HG03045 (cell line): ENCODE measurements at regions not wholly inside any gene's neighbourhood (a gene's known extent, or its start where the extent isn't known, plus 50 kb on each side); places are given as distances from the start of the nearest gene placed in this dataset.
"Not testable (repeated sequence)": the region's sequence is repeated elsewhere in the genome, so short reads cannot be mapped to it uniquely, and the experiment has no call there.

Experiments used
- ATAC-seq: cut with Tn5 transposase; IDR thresholded peaks from one replicate; pipeline ENCODE4 v1.9.1; 2021; ENCODE audit warnings: mild to moderate bottlenecking, moderate library complexity; ENCODE audit not compliant: unreplicated experiment

DNA sequence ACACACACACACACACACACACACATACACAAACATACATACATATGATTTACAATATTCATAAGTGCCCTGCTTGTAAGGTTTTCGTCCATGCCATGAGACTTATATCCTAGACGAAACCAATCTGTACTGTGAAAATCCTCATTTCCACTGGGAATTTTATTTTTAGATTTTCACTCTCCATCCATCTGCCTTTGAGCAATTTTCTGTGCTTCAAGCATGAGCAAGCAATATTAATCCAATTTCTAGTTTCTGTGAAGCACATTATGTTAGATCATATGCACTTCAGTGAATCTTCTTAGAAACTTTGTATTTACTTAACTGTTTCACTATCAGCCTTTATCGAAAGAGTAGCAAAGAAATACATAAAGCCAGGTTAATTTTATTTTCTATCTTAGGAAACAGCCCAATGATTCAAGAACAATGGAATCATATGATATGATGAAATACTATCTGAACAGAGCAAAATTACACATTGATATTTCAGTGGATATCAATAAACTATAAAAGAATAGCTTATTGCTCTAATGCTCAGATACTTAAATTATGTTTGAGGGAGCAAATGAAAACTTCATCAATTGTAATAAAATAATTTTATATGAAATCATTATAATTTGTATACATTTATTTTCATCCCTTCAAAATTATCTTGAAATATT, 1100.7 kb upstream of the MIR17HG start:
- ATAC-seq, result no peak

DNA sequence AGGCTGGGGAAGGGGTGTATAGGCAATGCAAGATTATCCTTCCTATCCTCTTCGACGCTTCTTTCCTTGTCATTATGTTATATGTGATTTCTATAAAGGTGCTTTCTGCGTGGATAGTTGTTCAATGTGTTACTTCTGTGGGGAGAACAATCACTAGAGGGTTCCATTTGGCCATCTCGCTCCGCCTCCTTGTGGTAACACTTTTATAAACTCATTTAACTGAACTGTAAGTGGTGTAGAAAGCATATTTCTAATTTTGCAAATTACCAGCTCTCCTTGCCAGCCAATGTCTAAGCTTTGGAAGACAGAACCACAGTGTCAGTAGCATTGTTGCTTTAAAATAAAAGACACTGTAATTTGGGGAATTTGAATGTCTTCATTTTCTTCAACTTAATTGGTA, 1093.7 kb upstream of the MIR17HG start:
- no peak for ATAC-seq

DNA sequence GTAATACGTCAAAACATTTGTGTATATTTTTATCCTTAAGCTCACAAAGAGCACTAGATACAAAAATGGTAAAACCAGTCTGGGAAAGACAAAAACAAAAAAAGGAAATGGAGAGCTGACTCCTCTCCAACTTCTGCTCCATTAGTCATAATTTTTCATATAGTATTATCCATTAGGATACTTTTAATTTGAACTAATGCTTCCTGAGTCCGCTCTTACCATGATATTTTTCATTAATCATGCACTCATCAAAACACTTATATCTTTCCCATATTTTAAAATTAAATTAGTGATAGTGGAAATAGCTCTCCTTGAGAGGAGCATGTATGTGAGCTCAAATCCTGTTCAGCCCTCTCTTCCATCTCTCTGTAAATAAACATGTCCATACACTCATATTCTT, 1093.0 kb upstream of the MIR17HG start:
- no peak for ATAC-seq

DNA sequence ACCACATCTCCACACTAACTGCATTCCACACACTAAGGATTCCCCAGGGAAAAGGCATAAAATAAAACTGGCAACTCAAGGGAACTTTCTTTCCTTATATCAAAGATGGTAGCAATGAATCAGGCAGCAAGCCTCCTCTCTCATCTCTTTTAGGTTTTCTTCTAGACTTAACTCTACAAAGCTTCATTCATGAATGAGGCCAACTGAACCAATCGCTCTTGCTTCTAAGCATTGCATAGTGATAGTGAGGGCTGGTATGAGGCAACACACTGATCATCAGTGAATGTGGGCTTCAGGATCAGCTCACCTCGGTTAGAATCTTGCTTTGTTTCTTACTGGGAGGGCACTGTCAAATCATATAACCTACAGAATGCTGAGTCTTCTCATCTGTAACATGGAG, 1090.7 kb upstream of the MIR17HG start:
- ATAC-seq, result no peak

DNA sequence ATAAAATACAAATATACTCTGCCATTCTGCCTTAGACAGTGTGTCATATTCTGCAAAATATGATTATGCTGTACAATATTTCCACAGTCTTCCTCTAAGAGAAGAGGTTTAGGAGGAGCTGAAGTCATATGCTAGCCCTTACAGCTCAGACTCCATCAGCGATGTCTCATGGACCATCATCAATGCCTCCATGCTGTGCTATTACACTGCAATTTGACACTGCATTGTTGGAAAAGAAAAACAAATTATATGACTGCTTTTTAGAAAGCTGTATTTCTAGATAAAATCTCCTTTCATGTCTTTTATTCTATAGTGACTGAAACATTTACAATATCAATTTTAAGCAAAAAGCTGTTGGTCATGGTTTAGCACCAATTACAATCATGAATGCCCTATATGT, 1089.4 kb upstream of the MIR17HG start:
- ATAC-seq, result no peak

DNA sequence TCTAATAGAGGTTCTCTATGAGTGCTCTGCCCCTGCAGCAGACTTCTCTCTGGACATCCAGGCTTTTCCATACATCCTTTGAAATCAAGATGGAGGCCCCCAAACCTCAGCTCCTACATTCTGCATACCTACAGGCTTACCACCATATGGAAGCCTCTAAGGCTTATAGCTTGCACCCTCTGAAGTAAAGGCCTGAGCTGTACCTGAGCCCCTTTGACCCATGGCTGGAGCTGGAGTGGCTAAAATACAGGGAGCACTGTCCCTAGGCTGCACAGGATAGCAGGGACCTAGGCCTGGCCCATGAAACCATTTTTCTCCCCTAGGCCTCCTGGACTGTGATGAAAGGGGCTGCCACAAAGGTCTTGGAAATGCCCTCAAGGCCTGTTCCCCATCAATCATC, 1086.1 kb upstream of the MIR17HG start:
- no peak for ATAC-seq

DNA sequence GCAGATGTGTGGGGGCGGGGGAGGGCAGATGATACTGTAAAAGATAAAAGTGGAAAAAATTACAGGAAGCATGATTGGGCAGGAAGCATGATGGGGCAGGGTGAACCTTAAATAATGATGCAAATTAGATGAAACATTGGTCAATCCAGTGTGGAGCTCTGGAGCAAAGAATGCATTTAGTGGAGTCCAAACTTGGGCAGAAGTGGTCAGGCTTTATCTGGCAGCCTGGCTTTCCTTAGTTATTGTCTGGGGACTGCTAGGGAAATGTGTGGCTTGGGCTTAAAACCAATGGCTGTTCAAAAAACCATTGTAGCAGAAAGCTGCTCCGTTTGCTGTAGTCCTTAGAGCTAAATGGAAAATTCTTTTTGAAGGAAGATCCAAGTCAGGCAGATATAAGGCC, 1077.3 kb upstream of the MIR17HG start:
- ATAC-seq, result no peak

DNA sequence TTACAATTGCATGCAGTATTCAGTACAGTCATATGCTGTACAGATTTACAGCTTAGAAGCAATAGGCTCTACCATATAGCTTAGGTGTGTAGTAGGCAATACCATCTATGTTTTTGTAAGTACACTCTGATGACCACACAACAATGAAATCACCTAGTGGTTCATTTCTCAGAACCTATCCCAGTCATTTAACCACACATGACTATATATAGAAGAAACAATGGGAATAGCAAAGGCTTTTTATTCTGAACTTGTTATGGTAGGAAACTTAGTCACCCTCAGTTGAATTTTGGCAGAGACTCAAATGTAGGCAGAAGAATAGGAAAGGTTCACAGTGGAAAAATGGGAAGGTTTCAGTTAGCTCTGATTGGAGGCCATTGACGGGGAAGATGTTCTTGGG, 1075.1 kb upstream of the MIR17HG start:
- no peak for ATAC-seq

DNA sequence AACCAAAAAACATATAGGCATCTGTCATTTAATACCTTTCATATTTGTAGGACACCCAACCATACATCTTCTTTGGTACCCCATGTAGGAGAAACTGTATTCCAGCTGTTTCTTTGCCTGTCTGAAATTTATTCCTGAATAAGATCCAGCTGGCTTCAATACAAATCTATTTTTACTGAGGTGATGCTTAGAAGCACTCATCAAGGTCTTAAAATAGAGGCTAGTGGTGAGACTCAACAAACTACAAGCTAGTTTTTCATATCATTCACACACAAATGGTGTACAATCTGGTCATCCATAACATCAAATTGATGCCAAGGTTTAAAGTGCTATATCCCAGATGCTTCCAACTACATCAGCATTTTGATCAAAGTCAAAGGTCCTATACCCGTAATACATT, 1071.3 kb upstream of the MIR17HG start:
- no peak for ATAC-seq

DNA sequence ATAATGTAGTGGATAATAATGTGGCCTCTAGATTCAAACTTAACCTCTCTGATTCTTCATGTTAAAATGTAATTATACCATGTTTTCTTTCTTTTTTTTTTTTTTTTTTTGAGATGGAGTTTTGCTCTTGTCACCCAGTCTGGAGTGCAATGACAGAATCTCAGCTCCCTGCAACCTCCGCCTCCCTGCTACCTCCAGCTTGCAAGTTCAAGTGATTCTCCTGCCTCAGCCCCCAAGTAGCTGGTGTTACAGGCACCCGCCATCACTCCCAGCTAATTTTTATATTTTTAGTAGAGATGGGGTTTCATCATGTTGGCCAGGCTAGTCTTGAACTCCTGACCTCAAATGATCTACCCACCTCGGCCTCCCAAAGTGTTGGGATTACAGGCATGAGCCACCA, 1069.3 kb upstream of the MIR17HG start:
- ATAC-seq, result not testable (repeated sequence)

DNA sequence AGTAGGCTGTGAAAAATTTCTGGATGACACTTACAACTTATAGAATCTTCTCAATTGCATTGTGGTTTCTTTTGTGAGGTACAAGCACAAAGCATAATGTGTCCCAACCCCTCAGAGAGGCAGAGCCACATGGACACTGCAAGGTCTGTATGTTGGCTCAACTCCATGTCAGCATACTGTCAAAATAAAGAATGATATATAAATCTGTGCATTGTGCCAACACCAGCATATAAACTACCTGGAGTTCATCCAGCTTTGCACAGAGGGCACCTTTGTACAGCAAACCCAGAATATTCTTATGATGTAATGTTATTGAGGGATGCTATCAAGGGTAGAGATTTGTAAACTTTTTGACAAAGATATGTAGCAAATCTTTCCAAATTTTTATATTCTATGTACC, 1065.8 kb upstream of the MIR17HG start:
- no peak for ATAC-seq

DNA sequence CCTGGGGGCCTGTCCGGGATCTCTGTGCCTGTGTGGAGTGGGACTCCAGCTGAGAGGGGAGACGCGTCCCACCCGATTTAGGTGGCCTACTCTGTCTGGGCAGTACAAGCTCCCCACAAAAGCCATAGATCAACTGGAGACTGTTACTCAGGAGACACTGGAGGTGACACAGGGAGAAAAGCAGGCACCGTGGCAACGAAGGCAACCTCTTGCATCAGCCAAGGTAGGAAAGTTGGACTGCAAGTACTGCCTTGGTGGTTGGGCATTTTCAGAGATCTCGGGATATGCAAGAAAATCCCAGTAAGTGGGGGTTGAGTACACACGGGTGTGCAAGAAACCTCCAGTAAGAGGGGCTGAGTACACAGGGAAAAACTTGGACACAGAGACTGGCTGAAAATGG, 1060.0 kb upstream of the MIR17HG start:
- no peak for ATAC-seq

DNA sequence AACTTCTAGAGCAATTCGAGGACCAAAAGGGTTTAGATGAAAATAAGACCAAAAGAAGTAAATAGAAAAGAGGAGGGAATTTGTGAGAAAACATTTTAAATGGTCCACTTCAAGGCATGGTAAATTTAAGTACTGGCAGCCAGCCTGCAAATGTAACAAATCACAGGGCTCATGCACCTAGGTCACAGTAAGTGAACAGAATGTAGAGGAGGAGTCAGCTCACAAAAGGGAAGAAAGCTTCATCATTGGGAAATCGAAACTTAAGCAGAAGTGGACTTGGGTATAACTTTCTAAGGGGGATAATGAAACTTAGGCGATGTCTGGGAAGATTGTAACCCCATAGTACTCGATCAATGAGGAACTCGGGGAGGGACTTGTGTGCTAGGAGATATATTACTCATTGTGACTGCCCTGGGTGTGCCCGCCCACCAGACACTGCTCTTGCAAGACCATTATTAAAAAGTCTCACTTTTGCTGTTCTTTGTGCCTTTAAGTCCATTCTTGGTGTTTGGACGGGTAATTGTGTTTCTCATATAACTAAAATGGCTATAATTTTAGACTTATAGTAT, 1053.6 kb upstream of the MIR17HG start:
- ATAC-seq, result no peak

DNA sequence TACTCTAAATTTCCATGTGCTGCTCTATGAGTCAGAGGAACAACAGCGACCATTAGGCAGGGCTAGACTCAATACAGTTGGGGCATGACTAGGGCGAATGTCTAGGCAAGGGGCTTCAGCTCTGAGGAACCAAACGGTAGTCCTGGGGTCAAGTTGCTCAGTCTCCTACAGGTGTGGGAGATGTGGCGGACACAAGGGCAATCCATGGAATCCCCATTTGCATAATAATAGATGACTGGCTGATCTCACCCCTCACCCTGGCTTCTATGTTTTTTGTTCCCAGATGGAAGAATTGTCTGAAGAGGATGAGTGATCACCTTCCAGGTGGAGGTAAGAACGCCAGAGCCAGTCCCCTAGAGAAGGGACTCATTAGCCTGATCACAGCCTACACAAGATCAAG, 1048.2 kb upstream of the MIR17HG start:
- no peak for ATAC-seq

DNA sequence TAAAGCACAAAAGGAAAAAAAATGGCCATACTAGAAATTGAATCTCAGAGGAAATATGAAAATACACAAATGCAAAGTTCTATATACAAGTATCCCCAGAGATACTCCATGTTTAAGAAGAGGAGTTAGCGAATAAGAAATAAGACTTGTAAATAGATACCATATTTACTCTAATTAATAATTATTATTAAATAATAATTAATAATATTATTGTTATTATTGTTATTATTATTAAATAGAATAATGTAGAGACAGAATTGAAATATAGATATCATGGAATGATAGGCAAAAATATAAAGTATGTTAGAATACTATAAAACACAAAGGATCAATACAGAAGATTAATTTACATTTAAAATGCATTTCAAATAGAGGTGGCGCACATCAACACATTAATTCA, 1047.5 kb upstream of the MIR17HG start:
- no peak for ATAC-seq

DNA sequence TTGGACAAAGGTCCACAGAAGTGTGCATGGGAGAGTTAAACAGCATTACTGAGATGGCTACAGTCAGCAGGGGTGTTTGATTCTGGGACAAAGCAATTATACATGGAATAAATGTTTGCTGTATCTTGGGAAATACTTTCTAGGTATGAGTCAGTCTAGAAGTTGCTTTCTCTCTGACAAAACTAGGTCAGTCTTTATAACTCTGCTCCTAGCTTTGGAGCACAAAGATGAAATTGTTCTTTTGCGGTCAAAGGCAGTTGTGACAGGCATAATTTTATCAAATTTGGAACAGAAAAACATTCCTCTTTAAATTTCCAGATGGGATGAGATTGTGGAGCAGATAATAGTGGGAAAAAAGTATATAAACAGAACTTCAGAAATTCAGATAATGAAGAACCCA, 1045.4 kb upstream of the MIR17HG start:
- no peak for ATAC-seq

DNA sequence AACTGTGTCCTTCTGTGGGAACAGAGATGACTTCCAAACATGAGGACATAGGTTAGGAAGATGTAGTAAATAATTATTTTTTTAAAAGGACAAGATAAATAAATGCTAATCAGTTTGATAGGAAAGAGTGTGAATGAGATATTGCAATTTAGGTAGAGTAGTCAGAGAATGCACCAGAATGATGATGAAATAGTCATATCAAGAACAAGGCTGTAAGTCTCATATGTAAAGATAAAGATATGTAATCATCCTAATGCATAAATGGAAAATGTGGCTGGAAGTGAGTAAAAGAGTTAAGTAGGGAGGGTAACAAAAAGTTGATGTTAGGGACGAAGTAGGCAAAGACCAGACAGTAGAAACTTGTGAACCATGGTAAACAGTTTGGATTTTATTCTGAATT, 1041.7 kb upstream of the MIR17HG start:
- no peak for ATAC-seq

DNA sequence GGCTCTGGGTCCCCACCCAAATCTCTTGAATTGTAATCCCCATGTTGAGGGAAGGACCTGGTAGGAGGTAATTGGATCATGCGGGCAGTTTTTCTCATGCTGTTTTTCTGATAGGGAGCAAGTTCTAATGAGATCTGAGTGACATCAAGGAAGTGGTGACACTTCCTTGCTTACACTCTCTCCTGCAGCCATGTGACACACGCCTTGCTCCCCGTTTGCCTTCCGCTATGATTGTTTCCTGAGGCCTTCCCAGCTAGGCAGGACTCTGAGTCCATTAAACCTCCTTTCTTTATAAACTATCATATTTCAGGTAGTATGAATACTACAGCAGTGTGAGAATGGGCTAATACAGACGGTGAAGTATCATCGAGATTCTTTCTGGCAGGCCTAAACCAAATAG, 1040.4 kb upstream of the MIR17HG start:
- ATAC-seq, result no peak

DNA sequence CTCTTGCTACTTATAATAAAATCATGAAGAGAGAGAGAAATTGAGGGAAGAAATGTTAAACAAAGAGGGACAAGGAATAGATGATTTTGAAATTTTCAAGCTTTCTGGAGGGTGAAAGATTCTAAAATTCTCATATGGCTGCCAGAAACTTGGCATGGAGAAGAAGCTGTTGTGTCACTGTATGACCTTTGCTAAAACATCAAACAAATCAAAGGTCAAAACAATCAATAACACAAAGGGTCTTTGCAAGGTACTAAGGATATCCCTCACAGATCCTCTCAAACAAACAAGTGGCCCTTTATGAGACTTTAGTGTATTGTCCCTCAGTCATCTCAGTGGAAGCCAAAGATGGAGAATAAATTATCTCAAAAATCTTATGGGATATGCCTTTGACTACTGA, 1039.2 kb upstream of the MIR17HG start:
- no peak for ATAC-seq

DNA sequence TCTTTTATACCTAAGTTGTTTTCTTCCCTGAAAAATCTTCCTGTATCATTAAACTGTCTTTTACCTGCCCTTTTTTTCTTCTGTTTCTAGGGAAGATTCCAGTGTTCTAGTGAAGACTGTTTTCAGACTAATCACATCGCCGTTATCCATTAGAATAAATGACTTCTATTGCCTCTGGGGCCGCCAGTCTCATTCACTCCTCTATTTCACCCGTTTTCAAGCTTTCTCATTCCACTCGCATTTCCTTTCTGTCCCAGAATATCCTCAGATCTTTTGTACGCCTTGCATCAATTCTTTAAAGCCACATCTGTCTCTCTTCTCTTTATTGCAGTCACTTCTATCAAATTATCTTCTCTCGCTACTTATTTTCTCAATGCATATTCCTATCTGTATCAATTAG, 1035.6 kb upstream of the MIR17HG start:
- no peak for ATAC-seq

DNA sequence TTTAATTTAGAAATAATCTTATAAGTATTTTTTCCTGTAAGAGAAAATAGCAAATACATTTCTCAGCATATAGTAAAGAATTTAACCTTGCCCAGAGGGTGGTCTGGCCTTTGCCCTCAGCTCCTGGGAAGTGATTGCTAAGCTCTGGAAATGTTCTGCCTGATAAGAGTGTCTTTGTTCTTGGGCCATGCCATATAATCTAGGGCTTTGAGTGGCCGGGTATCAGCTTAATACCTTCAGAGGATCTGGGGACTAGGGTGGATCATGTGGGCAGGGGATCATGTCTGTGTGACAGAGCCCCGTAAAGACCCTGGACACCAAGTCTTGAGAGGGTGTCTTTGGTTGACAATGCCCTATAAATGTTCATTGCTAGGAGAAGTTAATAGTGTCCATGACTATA, 1032.4 kb upstream of the MIR17HG start:
- no peak for ATAC-seq

DNA sequence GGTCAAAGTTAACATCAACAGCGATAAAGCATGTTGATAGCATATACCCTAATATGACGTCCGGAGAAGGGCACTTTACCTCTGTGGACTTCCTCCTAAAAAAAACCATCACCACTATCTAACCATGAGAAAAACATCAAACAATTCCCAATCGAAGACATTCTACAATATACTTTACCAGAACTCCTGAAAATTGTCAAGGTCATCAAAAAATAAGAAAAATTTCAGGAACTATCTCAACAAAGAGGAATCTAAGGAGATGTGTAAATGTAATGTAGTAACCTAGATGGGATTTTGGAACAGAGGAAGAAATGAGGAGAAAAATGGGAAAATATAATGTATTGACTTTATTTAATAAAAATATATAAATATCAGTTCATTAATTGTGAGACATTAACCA, 1026.8 kb upstream of the MIR17HG start:
- no peak for ATAC-seq

DNA sequence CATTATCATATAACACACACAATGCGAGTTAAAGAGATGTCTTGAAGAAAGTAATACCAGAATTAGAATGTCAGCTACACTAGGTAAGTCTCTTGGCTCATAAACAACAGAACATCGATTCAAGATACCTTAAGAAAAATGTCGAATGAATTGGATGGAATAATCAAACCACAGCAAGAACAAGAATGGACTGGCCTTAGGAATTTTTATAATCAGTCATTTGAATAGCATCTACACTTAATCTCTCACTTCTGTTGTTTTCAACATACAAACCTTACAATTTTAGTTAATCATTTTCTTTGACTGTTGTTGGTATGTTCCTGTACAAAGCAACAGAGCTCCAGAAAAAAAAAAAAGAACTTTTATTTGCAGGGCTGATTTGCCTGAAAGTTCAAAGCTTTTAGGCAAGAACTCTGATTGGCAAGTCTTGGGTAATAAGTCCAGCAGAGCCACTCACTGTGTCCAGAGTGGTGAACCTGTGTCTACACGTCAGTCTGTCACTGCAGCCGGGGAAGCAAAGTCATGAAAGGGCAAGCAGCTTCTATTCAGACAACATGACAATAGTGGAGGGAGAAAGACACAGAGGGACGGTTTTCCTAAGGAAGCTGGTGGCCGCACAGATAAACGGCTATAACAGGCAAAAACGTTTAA, 1026.1 kb upstream of the MIR17HG start:
- ATAC-seq, result no peak
